ENCODE measurements at regions not wholly inside any gene's neighbourhood (a gene's known extent, or its start where the extent isn't known, plus 50 kb on each side); places are given as distances from the start of the nearest gene placed in this dataset.

- Histone ChIP-seq H2BK120ac (ENCODE audit: low read depth, low read length) (no peak overlapping the region), H2BK5ac (ENCODE audit: low read length) (no peak overlapping the region), H3K27ac (replicated peaks; ENCODE audit: low read length) (no peak overlapping the region), H3K14ac (ENCODE audit: low read length) (no peak overlapping the region), H3K27me3 (ENCODE audit: control insufficient read depth in 3 of 3, insufficient read depth in 3 of 3, low read depth in 1 of 3, low read length in 3 of 3) (peaks cover 0 to 2% (median 0%) of the 10 kb centered on the region in 3 experiments), H3K4me1 (ENCODE audit: control insufficient read depth in 2 of 2, insufficient read depth in 1 of 2, low read depth in 1 of 2, low read length in 2 of 2) (peaks cover 6 to 19% of the 10 kb centered on the region in 2 donors), H3K4ac (ENCODE audit: low read length) (no peak overlapping the region), H3K9me3 (replicated peaks in 1 of 2; ENCODE audit: control insufficient read depth in 2 of 2, insufficient read depth in 1 of 2, low read depth in 1 of 2, low read length in 2 of 2) (no peaks in the 10 kb centered on the region), H3K36me3 (replicated peaks in 1 of 2; ENCODE audit: control insufficient read depth in 2 of 2, insufficient read depth in 2 of 2, low read length in 2 of 2) (no peaks in the 10 kb centered on the region), H3K23ac (ENCODE audit: low read depth, low read length, poor library complexity) (no peak overlapping the region), H4K91ac (ENCODE audit: low read depth, low read length, poor library complexity) (no peak overlapping the region), H3K79me1 (ENCODE audit: low read depth, low read length) (no peaks in the 10 kb centered on the region), H2AFZ (ENCODE audit: low read length) (peak overlapping the region; percentile 77), H3K4me3 (ENCODE audit: low read length in 2 of 2) (no peak overlapping the region), H3K9ac (ENCODE audit: low read depth, low read length, poor library complexity) (no peak overlapping the region), H3K4me2 (ENCODE audit: insufficient read depth, low read length, poor library complexity, severe bottlenecking) (no peak overlapping the region), H2AK5ac (ENCODE audit: low read depth, low read length) (no peak overlapping the region), H4K8ac (ENCODE audit: low read depth, low read length) (no peak overlapping the region), H3K18ac (ENCODE audit: low read length) (peak overlapping the region; percentile 63), H2BK15ac (ENCODE audit: low read length) (no peak overlapping the region), H2BK12ac (ENCODE audit: low read length) (no peak overlapping the region)
- DNase-seq (ENCODE audit: low spot score) = no peak
- WGBS, 2 donors (ENCODE audit: extremely low coverage in 2 of 2, insufficient read length in 2 of 2, insufficient replicate concordance in 1 of 2) = no CpG with 5 or more reads among the region's 1 CpG
These were observed 205.9 kb downstream of the HS3ST3A1 start for GRCh38 chr17:13395862-13396261.

- Histone ChIP-seq H4K91ac (ENCODE audit: low read depth, low read length, poor library complexity) (no peak overlapping the region), H2BK15ac (ENCODE audit: low read length) (no peak overlapping the region), H3K14ac (ENCODE audit: low read length) (no peak overlapping the region), H2AK5ac (ENCODE audit: low read depth, low read length) (no peak overlapping the region), H2BK12ac (ENCODE audit: low read length) (no peak overlapping the region), H4K8ac (ENCODE audit: low read depth, low read length) (no peak overlapping the region), H3K9ac (ENCODE audit: low read depth, low read length, poor library complexity) (no peak overlapping the region), H3K27ac (replicated peaks; ENCODE audit: low read length) (no peak overlapping the region), H3K4ac (ENCODE audit: low read length) (no peak overlapping the region), H3K27me3 (ENCODE audit: control insufficient read depth in 3 of 3, insufficient read depth in 3 of 3, low read depth in 1 of 3, low read length in 3 of 3) (peaks cover 0 to 2% (median 0%) of the 10 kb centered on the region in 3 experiments), H3K79me1 (ENCODE audit: low read depth, low read length) (no peaks in the 10 kb centered on the region), H3K23ac (ENCODE audit: low read depth, low read length, poor library complexity) (no peak overlapping the region), H2AFZ (ENCODE audit: low read length) (peak overlapping the region; percentile 77), H2BK5ac (ENCODE audit: low read length) (no peak overlapping the region), H3K36me3 (replicated peaks in 1 of 2; ENCODE audit: control insufficient read depth in 2 of 2, insufficient read depth in 2 of 2, low read length in 2 of 2) (no peaks in the 10 kb centered on the region), H3K4me2 (ENCODE audit: insufficient read depth, low read length, poor library complexity, severe bottlenecking) (no peak overlapping the region), H3K9me3 (replicated peaks in 1 of 2; ENCODE audit: control insufficient read depth in 2 of 2, insufficient read depth in 1 of 2, low read depth in 1 of 2, low read length in 2 of 2) (no peaks in the 10 kb centered on the region), H3K4me3 (ENCODE audit: low read length in 2 of 2) (no peak overlapping the region), H3K18ac (ENCODE audit: low read length) (no peak overlapping the region), H3K4me1 (ENCODE audit: control insufficient read depth in 2 of 2, insufficient read depth in 1 of 2, low read depth in 1 of 2, low read length in 2 of 2) (peaks cover 6 to 19% of the 10 kb centered on the region in 2 donors), H2BK120ac (ENCODE audit: low read depth, low read length) (no peak overlapping the region)
- no CpG with 5 or more reads among the region's 8 CpGs for WGBS, 2 donors (ENCODE audit: extremely low coverage in 2 of 2, insufficient read length in 2 of 2, insufficient replicate concordance in 1 of 2)
- no peak for DNase-seq (ENCODE audit: low spot score)
These were observed 206.4 kb downstream of the HS3ST3A1 start for GRCh38 chr17:13395346-13395745.

GRCh38 chr17:13393841-13394710 lies 207.7 kb downstream of the HS3ST3A1 start:
- Histone ChIP-seq H2BK120ac (ENCODE audit: low read depth, low read length) (no peak overlapping the region), H2BK12ac (ENCODE audit: low read length) (no peak overlapping the region), H4K8ac (ENCODE audit: low read depth, low read length) (no peak overlapping the region), H3K79me1 (ENCODE audit: low read depth, low read length) (no peaks in the 10 kb centered on the region), H3K4me3 (ENCODE audit: low read length in 2 of 2) (no peak overlapping the region), H2BK15ac (ENCODE audit: low read length) (peak overlapping the region; percentile 9), H3K4me2 (ENCODE audit: insufficient read depth, low read length, poor library complexity, severe bottlenecking) (no peak overlapping the region), H3K9me3 (replicated peaks in 1 of 2; ENCODE audit: control insufficient read depth in 2 of 2, insufficient read depth in 1 of 2, low read depth in 1 of 2, low read length in 2 of 2) (no peaks in the 10 kb centered on the region), H2BK5ac (ENCODE audit: low read length) (no peak overlapping the region), H3K4me1 (ENCODE audit: control insufficient read depth in 2 of 2, insufficient read depth in 1 of 2, low read depth in 1 of 2, low read length in 2 of 2) (peaks cover 6 to 19% of the 10 kb centered on the region in 2 donors), H3K27me3 (ENCODE audit: control insufficient read depth in 3 of 3, insufficient read depth in 3 of 3, low read depth in 1 of 3, low read length in 3 of 3) (peaks cover 0 to 2% (median 0%) of the 10 kb centered on the region in 3 experiments), H3K23ac (ENCODE audit: low read depth, low read length, poor library complexity) (peak overlapping the region; percentile 5), H2AK5ac (ENCODE audit: low read depth, low read length) (no peak overlapping the region), H3K36me3 (replicated peaks in 1 of 2; ENCODE audit: control insufficient read depth in 2 of 2, insufficient read depth in 2 of 2, low read length in 2 of 2) (no peaks in the 10 kb centered on the region), H2AFZ (ENCODE audit: low read length) (peak overlapping the region; percentile 3), H3K4ac (ENCODE audit: low read length) (no peak overlapping the region), H3K14ac (ENCODE audit: low read length) (no peak overlapping the region), H3K9ac (ENCODE audit: low read depth, low read length, poor library complexity) (no peak overlapping the region), H3K18ac (ENCODE audit: low read length) (peak overlapping the region; percentile 21), H3K27ac (replicated peaks; ENCODE audit: low read length) (no peak overlapping the region), H4K91ac (ENCODE audit: low read depth, low read length, poor library complexity) (no peak overlapping the region)
- no CpG with 5 or more reads among the region's 12 CpGs for WGBS, 2 donors (ENCODE audit: extremely low coverage in 2 of 2, insufficient read length in 2 of 2, insufficient replicate concordance in 1 of 2)
- DNase-seq (ENCODE audit: low spot score) = no peak

- DNase-seq (ENCODE audit: low spot score) = no peak
- Histone ChIP-seq H3K4me3 (ENCODE audit: low read length in 2 of 2) (no peak overlapping the region), H3K18ac (ENCODE audit: low read length) (no peak overlapping the region), H3K23ac (ENCODE audit: low read depth, low read length, poor library complexity) (no peak overlapping the region), H2AK5ac (ENCODE audit: low read depth, low read length) (no peak overlapping the region), H3K9ac (ENCODE audit: low read depth, low read length, poor library complexity) (no peak overlapping the region), H3K27me3 (ENCODE audit: control insufficient read depth in 3 of 3, insufficient read depth in 3 of 3, low read depth in 1 of 3, low read length in 3 of 3) (no peaks in the 10 kb centered on the region), H3K4me2 (ENCODE audit: insufficient read depth, low read length, poor library complexity, severe bottlenecking) (no peak overlapping the region), H3K27ac (replicated peaks; ENCODE audit: low read length) (no peak overlapping the region), H2BK15ac (ENCODE audit: low read length) (no peak overlapping the region), H3K9me3 (replicated peaks in 1 of 2; ENCODE audit: control insufficient read depth in 2 of 2, insufficient read depth in 1 of 2, low read depth in 1 of 2, low read length in 2 of 2) (no peaks in the 10 kb centered on the region), H2BK5ac (ENCODE audit: low read length) (no peak overlapping the region), H3K4ac (ENCODE audit: low read length) (no peak overlapping the region), H3K4me1 (ENCODE audit: control insufficient read depth in 2 of 2, insufficient read depth in 1 of 2, low read depth in 1 of 2, low read length in 2 of 2) (peaks cover 0 to 3% of the 10 kb centered on the region in 2 donors), H4K8ac (ENCODE audit: low read depth, low read length) (no peak overlapping the region), H3K36me3 (replicated peaks in 1 of 2; ENCODE audit: control insufficient read depth in 2 of 2, insufficient read depth in 2 of 2, low read length in 2 of 2) (no peaks in the 10 kb centered on the region), H2BK12ac (ENCODE audit: low read length) (no peak overlapping the region), H2AFZ (ENCODE audit: low read length) (no peak overlapping the region), H3K79me1 (ENCODE audit: low read depth, low read length) (no peaks in the 10 kb centered on the region), H2BK120ac (ENCODE audit: low read depth, low read length) (no peak overlapping the region), H3K14ac (ENCODE audit: low read length) (no peak overlapping the region), H4K91ac (ENCODE audit: low read depth, low read length, poor library complexity) (no peak overlapping the region)
- no CpG with 5 or more reads among the region's 1 CpG for WGBS, 2 donors (ENCODE audit: extremely low coverage in 2 of 2, insufficient read length in 2 of 2, insufficient replicate concordance in 1 of 2)
These were observed 213.8 kb downstream of the HS3ST3A1 start for GRCh38 chr17:13387952-13388351.

Data from neuronal stem cell (in vitro differentiated cells).